Neuronal stem cell (in vitro differentiated cells): ENCODE measurements at regions not wholly inside any gene's neighbourhood (a gene's known extent, or its start where the extent isn't known, plus 50 kb on each side); places are given as distances from the start of the nearest gene placed in this dataset.
A peak's percentile ranks its signal among the peaks of the same experiment; 100 is the strongest.

Source experiments
- DNase-seq: peaks from one replicate; pipeline ENCODE4 v3.0.0-alpha.2; 2013; ENCODE audit warnings: low spot score
- H2AFZ ChIP-seq: one replicate; pipeline ENCODE4 v1.6.1; 2013; ENCODE audit warnings: mild to moderate bottlenecking, low read length, inconsistent platforms
- H2AK5ac ChIP-seq: 2 replicates; pipeline ENCODE4 v1.6.1; 2013; ENCODE audit warnings: low read depth, mild to moderate bottlenecking, inconsistent platforms, low read length, moderate library complexity, mixed read lengths
- H2BK120ac ChIP-seq: 2 replicates; pipeline ENCODE4 v1.6.1; 2013; ENCODE audit warnings: low read depth, mild to moderate bottlenecking, inconsistent platforms, low read length, moderate library complexity, mixed read lengths
- H2BK12ac ChIP-seq: one replicate; pipeline ENCODE4 v1.6.1; 2013; ENCODE audit warnings: low read length, inconsistent platforms
- H2BK15ac ChIP-seq: 2 replicates; pipeline ENCODE4 v1.6.1; 2013; ENCODE audit warnings: mild to moderate bottlenecking, low read length, inconsistent platforms, mixed read lengths
- H2BK5ac ChIP-seq: one replicate; pipeline ENCODE4 v1.6.1; 2013; ENCODE audit warnings: inconsistent platforms, mild to moderate bottlenecking, low read length, moderate library complexity
- H3K14ac ChIP-seq: one replicate; pipeline ENCODE4 v1.6.1; 2013; ENCODE audit warnings: low read length, inconsistent platforms
- H3K18ac ChIP-seq: 2 replicates; pipeline ENCODE4 v1.6.1; 2013; ENCODE audit warnings: low read length, inconsistent platforms
- H3K23ac ChIP-seq: 2 replicates; pipeline ENCODE4 v1.6.1; 2013; ENCODE audit warnings: low read depth, mild to moderate bottlenecking, mixed read lengths, low read length, inconsistent platforms; ENCODE audit not compliant: poor library complexity
- H3K27ac ChIP-seq: replicated peaks from 3 replicates; pipeline ENCODE4 v1.5.1; 2013; ENCODE audit warnings: low read length, inconsistent platforms
- H3K27me3 ChIP-seq, 3 experiments: 2 replicates each; pipeline ENCODE4 v1.6.1; 2013; ENCODE audit warnings: low read length in 3 of 3, mild to moderate bottlenecking in 2 of 3, inconsistent platforms in 1 of 3, low read depth in 1 of 3, mixed read lengths in 1 of 3, moderate library complexity in 1 of 3; ENCODE audit not compliant: control insufficient read depth in 3 of 3, insufficient read depth in 3 of 3
- H3K36me3 ChIP-seq, 2 donors: replicated peaks in 1 of 2; 2 replicates each; pipeline ENCODE4 v1.6.1; 2013; ENCODE audit warnings: low read length in 2 of 2; ENCODE audit not compliant: control insufficient read depth in 2 of 2, insufficient read depth in 2 of 2
- H3K4ac ChIP-seq: 2 replicates; pipeline ENCODE4 v1.6.1; 2013; ENCODE audit warnings: inconsistent platforms, mild to moderate bottlenecking, low read length, moderate library complexity
- H3K4me1 ChIP-seq, 2 donors: 1 replicate in 1 of 2; 2 replicates in 1 of 2; pipeline ENCODE4 v1.6.1; 2013; ENCODE audit warnings: low read length in 2 of 2, low read depth in 1 of 2; ENCODE audit not compliant: control insufficient read depth in 2 of 2, insufficient read depth in 1 of 2
- H3K4me2 ChIP-seq: one replicate; pipeline ENCODE4 v1.6.1; 2013; ENCODE audit warnings: mild to moderate bottlenecking, low read length, inconsistent platforms; ENCODE audit not compliant: insufficient read depth, poor library complexity, severe bottlenecking
- H3K4me3 ChIP-seq, 2 donors: 2 replicates each; pipeline ENCODE4 v1.5.1; 2013; ENCODE audit warnings: low read length in 2 of 2, mild to moderate bottlenecking in 2 of 2, inconsistent platforms in 1 of 2, moderate library complexity in 1 of 2
- H3K79me1 ChIP-seq: one replicate; pipeline ENCODE4 v1.6.1; 2013; ENCODE audit warnings: low read depth, mild to moderate bottlenecking, inconsistent platforms, low read length, moderate library complexity
- H3K9ac ChIP-seq: one replicate; pipeline ENCODE4 v1.6.1; 2013; ENCODE audit warnings: mild to moderate bottlenecking, low read depth, low read length, inconsistent platforms; ENCODE audit not compliant: poor library complexity
- H3K9me3 ChIP-seq, 2 donors: replicated peaks in 1 of 2; 2 replicates each; pipeline versions ENCODE3 to v1.6.1; 2013; ENCODE audit warnings: low read length in 2 of 2, mild to moderate bottlenecking in 2 of 2, inconsistent platforms in 1 of 2, low read depth in 1 of 2, mixed read lengths in 1 of 2, moderate library complexity in 1 of 2; ENCODE audit not compliant: control insufficient read depth in 2 of 2, insufficient read depth in 1 of 2
- H4K8ac ChIP-seq: one replicate; pipeline ENCODE4 v1.6.1; 2013; ENCODE audit warnings: low read depth, mild to moderate bottlenecking, inconsistent platforms, low read length, moderate library complexity
- H4K91ac ChIP-seq: one replicate; pipeline ENCODE4 v1.6.1; 2013; ENCODE audit warnings: low read length, low read depth, mild to moderate bottlenecking, inconsistent platforms; ENCODE audit not compliant: poor library complexity
- WGBS, 2 donors: extraction: QIAGEN DNeasy Blood & Tissue Kit; methylation state at CpG; one replicate each; pipeline ENCODE4 v1.1.7; 2013; ENCODE audit warnings: missing lambda C conversion rate in 2 of 2, mixed read lengths in 1 of 2; ENCODE audit not compliant: insufficient read length in 2 of 2, insufficient replicate concordance in 1 of 2; ENCODE audit errors: extremely low coverage in 2 of 2; 5-methylcytosine and 5-hydroxymethylcytosine counted together

- Histone ChIP-seq H3K4ac (no peak overlapping the region), H3K4me2 (no peak overlapping the region), H2BK5ac (no peak overlapping the region), H2AFZ (no peak overlapping the region), H4K91ac (no peak overlapping the region), H3K27ac (no peak overlapping the region), H4K8ac (no peak overlapping the region), H3K4me1 (no peaks in the 10 kb centered on the region), H3K9me3 (no peaks in the 10 kb centered on the region), H2BK12ac (no peak overlapping the region), H3K4me3 (no peak overlapping the region), H3K14ac (no peak overlapping the region), H2BK120ac (no peak overlapping the region), H3K18ac (no peak overlapping the region), H2BK15ac (no peak overlapping the region), H3K36me3 (peaks cover 5 to 60% of the 10 kb centered on the region in 2 donors), H3K27me3 (no peaks in the 10 kb centered on the region), H3K9ac (no peak overlapping the region), H3K23ac (no peak overlapping the region), H3K79me1 (no peaks in the 10 kb centered on the region), H2AK5ac (no peak overlapping the region)
- DNase-seq, result no peak
- WGBS, 2 donors, result no CpG with 5 or more reads among the region's 9 CpGs
These were observed 52.5 kb downstream of the EPRS1 start for GRCh38 chr1:219993554-219994433.

- no peak overlapping the region for H3K23ac ChIP-seq
- no peak overlapping the region for H3K18ac ChIP-seq
- DNase-seq, result no peak
- H3K27me3 ChIP-seq, result no peaks in the 10 kb centered on the region
- H3K27ac ChIP-seq, result no peak overlapping the region
- H3K4ac ChIP-seq, result no peak overlapping the region
- H3K79me1 ChIP-seq, result no peaks in the 10 kb centered on the region
- WGBS, 2 donors, result no CpG with 5 or more reads among the region's 2 CpGs
- H2BK12ac ChIP-seq, result no peak overlapping the region
- no peak overlapping the region for H2AK5ac ChIP-seq
- H3K4me2 ChIP-seq, result no peak overlapping the region
- H4K8ac ChIP-seq, result no peak overlapping the region
- H3K14ac ChIP-seq, result no peak overlapping the region
- no peak overlapping the region for H2BK15ac ChIP-seq
- no peak overlapping the region for H2BK120ac ChIP-seq
- no peaks in the 10 kb centered on the region for H3K4me1 ChIP-seq
- no peak overlapping the region for H2AFZ ChIP-seq
- peaks cover 5 to 62% of the 10 kb centered on the region in 2 donors for H3K36me3 ChIP-seq
- no peak overlapping the region for H4K91ac ChIP-seq
- H3K4me3 ChIP-seq, result no peak overlapping the region
- H3K9me3 ChIP-seq, result no peaks in the 10 kb centered on the region
- H2BK5ac ChIP-seq, result no peak overlapping the region
- H3K9ac ChIP-seq, result no peak overlapping the region
These were observed 54.4 kb downstream of the EPRS1 start for GRCh38 chr1:219991919-219992318.

GRCh38 chr1:219991511-219991810 is 54.8 kb downstream of the EPRS1 start:
- Histone ChIP-seq H3K27ac (no peak overlapping the region), H4K8ac (no peak overlapping the region), H3K36me3 (peaks cover 5 to 62% of the 10 kb centered on the region in 2 donors), H3K4me3 (no peak overlapping the region), H3K9ac (no peak overlapping the region), H3K79me1 (no peaks in the 10 kb centered on the region), H3K4me1 (no peaks in the 10 kb centered on the region), H3K9me3 (no peaks in the 10 kb centered on the region), H2AFZ (no peak overlapping the region), H4K91ac (no peak overlapping the region), H2BK15ac (no peak overlapping the region), H3K23ac (no peak overlapping the region), H3K27me3 (no peaks in the 10 kb centered on the region), H3K18ac (no peak overlapping the region), H3K4ac (no peak overlapping the region), H2BK120ac (no peak overlapping the region), H3K14ac (no peak overlapping the region), H2BK12ac (no peak overlapping the region), H2BK5ac (no peak overlapping the region), H2AK5ac (no peak overlapping the region), H3K4me2 (no peak overlapping the region)
- no peak for DNase-seq
- no CpG with 5 or more reads among the region's 3 CpGs for WGBS, 2 donors

GRCh38 chr1:219990782-219991510 is 55.4 kb downstream of the EPRS1 start:
- Histone ChIP-seq H3K14ac (no peak overlapping the region), H2AFZ (no peak overlapping the region), H3K79me1 (no peaks in the 10 kb centered on the region), H2BK120ac (no peak overlapping the region), H3K9ac (no peak overlapping the region), H4K8ac (no peak overlapping the region), H3K18ac (no peak overlapping the region), H3K9me3 (no peaks in the 10 kb centered on the region), H2BK15ac (no peak overlapping the region), H3K23ac (no peak overlapping the region), H4K91ac (no peak overlapping the region), H3K36me3 (peaks cover 2 to 62% of the 10 kb centered on the region in 2 donors), H3K4me1 (no peaks in the 10 kb centered on the region), H3K4me3 (no peak overlapping the region), H2BK12ac (no peak overlapping the region), H3K27ac (no peak overlapping the region), H3K27me3 (no peaks in the 10 kb centered on the region), H2AK5ac (no peak overlapping the region), H3K4me2 (no peak overlapping the region), H2BK5ac (no peak overlapping the region), H3K4ac (no peak overlapping the region)
- no CpG with 5 or more reads among the region's 2 CpGs for WGBS, 2 donors
- peak; percentile 2 for DNase-seq
